ENCODE measurements at regions not wholly inside any gene's neighbourhood (a gene's known extent, or its start where the extent isn't known, plus 50 kb on each side); places are given as distances from the start of the nearest gene placed in this dataset.

DNA sequence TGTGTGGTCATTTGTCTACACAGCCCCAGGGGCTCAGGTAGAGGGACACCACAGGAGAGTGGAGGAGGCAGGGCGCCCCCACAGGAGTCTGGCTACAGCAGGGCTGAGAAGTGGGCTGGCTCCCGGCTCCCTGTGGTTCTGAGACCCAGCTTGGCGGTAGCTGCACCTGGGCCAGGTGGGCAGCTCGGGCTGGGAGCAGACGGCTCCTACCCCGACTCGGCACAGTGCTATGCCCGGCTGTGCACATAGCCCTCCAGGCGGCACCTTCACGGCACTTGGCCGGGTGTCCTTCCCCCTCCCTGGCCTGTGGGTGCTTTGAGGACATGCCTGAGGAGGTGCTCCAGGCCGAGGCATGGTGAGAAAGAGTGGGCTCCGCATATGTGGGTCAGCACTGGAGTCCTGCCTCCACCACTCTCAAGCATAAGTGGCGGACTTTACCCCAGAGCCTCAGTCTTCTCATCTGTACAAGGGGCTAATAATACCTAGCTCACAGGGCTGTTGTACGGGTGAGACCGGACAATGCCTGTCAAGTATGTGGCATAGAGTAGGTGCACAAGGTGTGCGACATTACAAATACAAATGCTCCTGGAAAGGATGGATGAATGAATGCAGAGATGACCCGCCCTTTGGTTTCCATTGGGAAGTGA is 50.1 kb upstream of the JPH3 start:
- no peaks in the 10 kb centered on the region for H3K9me3 ChIP-seq
- TF ChIP-seq CTCF (IDR thresholded peaks at IDR 0.05; ENCODE audit: low read depth, low read length): no peak
- DNase-seq: no peak
- H3K27me3 ChIP-seq: no peaks in the 10 kb centered on the region
- no peak overlapping the region for H3K4me3 ChIP-seq (ENCODE audit: low read depth, low read length)
- no peaks in the 10 kb centered on the region for H3K4me1 ChIP-seq
- H3K36me3 ChIP-seq: no peaks in the 10 kb centered on the region

DNA sequence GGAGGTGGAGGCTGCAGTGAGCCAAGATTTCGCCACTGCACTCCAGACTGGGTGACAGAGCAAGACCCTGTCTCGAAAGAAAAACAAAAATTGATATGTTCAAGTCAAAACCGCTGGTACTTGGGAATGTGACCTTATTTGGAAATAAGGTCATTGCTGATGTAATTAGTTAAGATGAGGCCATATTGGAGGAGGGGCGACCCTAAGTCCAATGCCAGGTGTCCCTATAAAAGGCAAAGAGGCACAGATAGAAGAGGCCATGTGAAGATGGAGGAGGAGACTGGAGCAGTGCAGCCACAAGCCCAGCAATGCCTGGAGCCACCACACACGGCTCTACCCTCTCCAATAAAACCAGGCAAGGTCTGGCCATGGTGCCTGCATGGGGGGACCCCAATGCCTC is 50.8 kb upstream of the JPH3 start:
- Histone ChIP-seq H3K4me1 (no peaks in the 10 kb centered on the region), H3K27me3 (no peaks in the 10 kb centered on the region), H3K4me3 (ENCODE audit: low read depth, low read length) (no peak overlapping the region), H3K36me3 (no peaks in the 10 kb centered on the region), H3K9me3 (no peaks in the 10 kb centered on the region)
- no peak for DNase-seq
- TF ChIP-seq CTCF (IDR thresholded peaks at IDR 0.05; ENCODE audit: low read depth, low read length): no peak

GRCh38 chr16:87550495-87550961 is 51.8 kb upstream of the JPH3 start:
- no peaks in the 10 kb centered on the region for H3K27me3 ChIP-seq
- peak; percentile 64 for DNase-seq
- H3K36me3 ChIP-seq: no peaks in the 10 kb centered on the region
- no peaks in the 10 kb centered on the region for H3K4me1 ChIP-seq
- H3K4me3 ChIP-seq (ENCODE audit: low read depth, low read length): no peak overlapping the region
- TF ChIP-seq CTCF (IDR thresholded peaks at IDR 0.05; ENCODE audit: low read depth, low read length): peak; percentile 83
- H3K9me3 ChIP-seq: no peaks in the 10 kb centered on the region

GRCh38 chr16:87549627-87550494 is 52.4 kb upstream of the JPH3 start:
- H3K36me3 ChIP-seq: no peaks in the 10 kb centered on the region
- DNase-seq: no peak
- no peaks in the 10 kb centered on the region for H3K27me3 ChIP-seq
- no peaks in the 10 kb centered on the region for H3K4me1 ChIP-seq
- TF ChIP-seq CTCF (IDR thresholded peaks at IDR 0.05; ENCODE audit: low read depth, low read length): no peak
- H3K9me3 ChIP-seq: no peaks in the 10 kb centered on the region
- H3K4me3 ChIP-seq (ENCODE audit: low read depth, low read length): no peak overlapping the region

DNA sequence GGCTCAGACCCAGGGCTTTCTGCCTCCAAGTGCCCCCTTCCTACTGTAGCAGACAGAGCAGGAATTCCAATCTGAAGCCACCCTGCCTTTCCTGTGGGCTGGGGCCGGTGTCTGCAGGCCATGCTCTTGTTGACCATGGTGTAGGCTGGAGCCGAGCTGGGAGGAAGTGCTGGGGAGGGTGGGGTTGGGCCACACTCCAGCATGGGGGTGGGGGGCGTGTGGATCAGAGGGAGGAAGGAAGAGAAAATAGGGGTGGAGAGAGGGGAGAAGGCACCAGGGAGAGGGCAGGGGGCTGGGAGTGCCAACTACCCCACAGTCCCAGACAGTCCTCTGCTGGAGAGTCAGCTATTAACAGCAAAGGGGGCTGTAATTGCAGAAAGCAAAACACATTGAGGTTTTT is 54.3 kb upstream of the JPH3 start:
- Histone ChIP-seq H3K4me1 (no peaks in the 10 kb centered on the region), H3K36me3 (no peaks in the 10 kb centered on the region), H3K9me3 (no peaks in the 10 kb centered on the region), H3K4me3 (ENCODE audit: low read depth, low read length) (no peak overlapping the region), H3K27me3 (no peaks in the 10 kb centered on the region)
- DNase-seq: no peak
- TF ChIP-seq CTCF (IDR thresholded peaks at IDR 0.05; ENCODE audit: low read depth, low read length): no peak

Measured in BE2C (cell line).